IPS-18a (cell line): ENCODE measurements at regions not wholly inside any gene's neighbourhood (a gene's known extent, or its start where the extent isn't known, plus 50 kb on each side); places are given as distances from the start of the nearest gene placed in this dataset.

Experiments used
- H3K27ac ChIP-seq: one replicate; pipeline ENCODE4 v1.5.1; 2013; ENCODE audit warnings: low read length
- H3K27me3 ChIP-seq: one replicate; pipeline ENCODE4 v1.6.1; 2013; ENCODE audit warnings: mild to moderate bottlenecking, low read length; ENCODE audit not compliant: control insufficient read depth, insufficient read depth
- H3K36me3 ChIP-seq: one replicate; pipeline ENCODE4 v1.6.1; 2013; ENCODE audit warnings: low read depth, low read length; ENCODE audit not compliant: control insufficient read depth
- H3K4me1 ChIP-seq: one replicate; pipeline ENCODE4 v1.6.1; 2013; ENCODE audit warnings: low read depth, low read length; ENCODE audit not compliant: control insufficient read depth
- H3K4me3 ChIP-seq: one replicate; pipeline ENCODE4 v1.5.1; 2013; ENCODE audit warnings: low read length
- H3K9ac ChIP-seq: one replicate; pipeline ENCODE4 v1.6.1; 2013; ENCODE audit warnings: mild to moderate bottlenecking, low read length, moderate library complexity
- H3K9me3 ChIP-seq: one replicate; pipeline ENCODE4 v1.6.1; 2013; ENCODE audit warnings: low read depth, low read length; ENCODE audit not compliant: control insufficient read depth

- Histone ChIP-seq H3K9me3 (no peaks in the 10 kb centered on the region), H3K9ac (no peak overlapping the region), H3K36me3 (no peaks in the 10 kb centered on the region), H3K4me1 (no peaks in the 10 kb centered on the region), H3K27ac (no peak overlapping the region), H3K4me3 (no peak overlapping the region), H3K27me3 (no peaks in the 10 kb centered on the region)
Observed at GRCh38 chr5:98031496-98031895, 742.0 kb upstream of the RGMB start.

GRCh38 chr5:98031926-98032325, 741.5 kb upstream of the RGMB start:
- Histone ChIP-seq H3K4me3 (no peak overlapping the region), H3K27ac (no peak overlapping the region), H3K9ac (no peak overlapping the region), H3K27me3 (no peaks in the 10 kb centered on the region), H3K36me3 (no peaks in the 10 kb centered on the region), H3K4me1 (no peaks in the 10 kb centered on the region), H3K9me3 (no peaks in the 10 kb centered on the region)

- Histone ChIP-seq H3K36me3 (no peaks in the 10 kb centered on the region), H3K27ac (no peak overlapping the region), H3K27me3 (no peaks in the 10 kb centered on the region), H3K9me3 (no peaks in the 10 kb centered on the region), H3K4me1 (peaks cover 15% of the 10 kb centered on the region), H3K9ac (no peak overlapping the region), H3K4me3 (no peak overlapping the region)
Observed at GRCh38 chr5:98041661-98042060, 731.8 kb upstream of the RGMB start.

- no peaks in the 10 kb centered on the region for H3K27me3 ChIP-seq
- H3K9ac ChIP-seq = no peak overlapping the region
Observed at GRCh38 chr5:98042521-98042920, 730.9 kb upstream of the RGMB start.

GRCh38 chr5:98042961-98043360, 730.5 kb upstream of the RGMB start:
- Histone ChIP-seq H3K36me3 (no peaks in the 10 kb centered on the region), H3K27ac (no peak overlapping the region), H3K9me3 (no peaks in the 10 kb centered on the region), H3K4me1 (peaks cover 15% of the 10 kb centered on the region), H3K9ac (no peak overlapping the region), H3K4me3 (no peak overlapping the region), H3K27me3 (no peaks in the 10 kb centered on the region)

More at GRCh38 chr5:98042521-98042920, 730.9 kb upstream of the RGMB start:
- peaks cover 15% of the 10 kb centered on the region for H3K4me1 ChIP-seq
- no peaks in the 10 kb centered on the region for H3K36me3 ChIP-seq
- H3K4me3 ChIP-seq = no peak overlapping the region
- H3K27ac ChIP-seq = no peak overlapping the region
- no peaks in the 10 kb centered on the region for H3K9me3 ChIP-seq

- H3K4me1 ChIP-seq = no peaks in the 10 kb centered on the region
- H3K36me3 ChIP-seq = no peaks in the 10 kb centered on the region
- no peaks in the 10 kb centered on the region for H3K9me3 ChIP-seq
- H3K9ac ChIP-seq = no peak overlapping the region
- no peak overlapping the region for H3K4me3 ChIP-seq
- H3K27ac ChIP-seq = no peak overlapping the region
- no peaks in the 10 kb centered on the region for H3K27me3 ChIP-seq
Observed at GRCh38 chr5:98050583-98050982, 722.9 kb upstream of the RGMB start.

- Histone ChIP-seq H3K9ac (no peak overlapping the region), H3K9me3 (no peaks in the 10 kb centered on the region), H3K27me3 (no peaks in the 10 kb centered on the region)
Observed at GRCh38 chr5:98053170-98053569, 720.3 kb upstream of the RGMB start.

GRCh38 chr5:98060148-98060547, 713.3 kb upstream of the RGMB start:
- Histone ChIP-seq H3K9me3 (no peaks in the 10 kb centered on the region), H3K9ac (no peak overlapping the region), H3K4me3 (no peak overlapping the region), H3K27ac (no peak overlapping the region), H3K4me1 (no peaks in the 10 kb centered on the region), H3K27me3 (no peaks in the 10 kb centered on the region), H3K36me3 (no peaks in the 10 kb centered on the region)

More at GRCh38 chr5:98053170-98053569, 720.3 kb upstream of the RGMB start:
- Histone ChIP-seq H3K4me1 (no peaks in the 10 kb centered on the region), H3K4me3 (no peak overlapping the region), H3K27ac (no peak overlapping the region), H3K36me3 (no peaks in the 10 kb centered on the region)

GRCh38 chr5:98064118-98064685, 709.3 kb upstream of the RGMB start:
- Histone ChIP-seq H3K9ac (no peak overlapping the region), H3K9me3 (no peaks in the 10 kb centered on the region), H3K27ac (no peak overlapping the region), H3K4me3 (no peak overlapping the region), H3K4me1 (no peaks in the 10 kb centered on the region), H3K27me3 (no peaks in the 10 kb centered on the region), H3K36me3 (no peaks in the 10 kb centered on the region)

GRCh38 chr5:98065261-98065909, 708.1 kb upstream of the RGMB start:
- Histone ChIP-seq H3K27me3 (no peaks in the 10 kb centered on the region), H3K27ac (no peak overlapping the region), H3K4me3 (no peak overlapping the region), H3K9me3 (no peaks in the 10 kb centered on the region), H3K9ac (no peak overlapping the region), H3K36me3 (no peaks in the 10 kb centered on the region), H3K4me1 (no peaks in the 10 kb centered on the region)

GRCh38 chr5:98066910-98067309, 706.6 kb upstream of the RGMB start:
- Histone ChIP-seq H3K27me3 (no peaks in the 10 kb centered on the region), H3K9me3 (no peaks in the 10 kb centered on the region), H3K9ac (no peak overlapping the region), H3K4me1 (no peaks in the 10 kb centered on the region), H3K27ac (no peak overlapping the region), H3K36me3 (no peaks in the 10 kb centered on the region), H3K4me3 (no peak overlapping the region)

GRCh38 chr5:98069876-98070512, 703.5 kb upstream of the RGMB start:
- H3K9me3 ChIP-seq = no peaks in the 10 kb centered on the region
- no peak overlapping the region for H3K27ac ChIP-seq
- H3K4me1 ChIP-seq = no peaks in the 10 kb centered on the region

More at GRCh38 chr5:98069876-98070512, 703.5 kb upstream of the RGMB start:
- Histone ChIP-seq H3K9ac (no peak overlapping the region), H3K4me3 (no peak overlapping the region), H3K36me3 (no peaks in the 10 kb centered on the region), H3K27me3 (no peaks in the 10 kb centered on the region)
